GM19240 (cell line): ENCODE measurements at regions not wholly inside any gene's neighbourhood (a gene's known extent, or its start where the extent isn't known, plus 50 kb on each side); places are given as distances from the start of the nearest gene placed in this dataset.
A peak's percentile ranks its signal among the peaks of the same experiment; 100 is the strongest.

Experiments used
- DNase-seq: peaks from one replicate; pipeline ENCODE4 v3.0.0; 2011; ENCODE audit warnings: low spot score; ENCODE audit not compliant: insufficient read length

DNA sequence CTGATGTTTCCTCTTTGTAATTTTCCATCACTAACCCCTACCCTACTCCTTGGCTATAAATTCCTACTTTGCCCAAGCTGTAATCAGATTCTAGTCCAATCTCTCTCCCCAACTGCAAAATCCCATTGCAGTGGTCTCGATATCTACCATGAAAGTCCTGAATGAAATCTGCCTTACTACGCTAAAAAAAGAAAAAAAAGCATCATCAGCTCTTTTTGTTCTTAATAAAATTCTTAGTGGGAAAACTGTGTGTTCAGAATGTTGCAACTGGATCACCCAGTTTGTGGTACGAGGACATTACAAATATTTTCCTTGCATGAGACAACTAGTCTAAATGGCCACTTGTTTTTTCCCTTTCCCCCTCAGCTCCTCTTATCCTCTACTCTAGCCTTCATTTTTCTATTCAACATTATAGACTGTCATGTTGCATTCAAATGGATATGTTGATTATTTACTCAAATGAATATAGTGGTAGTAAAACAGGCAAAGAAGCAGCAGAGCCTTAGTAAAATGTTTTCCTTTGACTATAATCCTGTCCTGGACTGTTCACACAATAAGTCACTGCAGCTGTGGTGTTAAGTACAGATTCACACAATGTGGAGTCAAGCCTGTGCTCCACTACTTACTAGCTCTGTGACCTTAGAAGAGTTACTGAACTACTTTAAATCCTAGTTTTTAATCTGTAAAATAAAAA, 527.1 kb upstream of the MARCKS start:
- no peak for DNase-seq

DNA sequence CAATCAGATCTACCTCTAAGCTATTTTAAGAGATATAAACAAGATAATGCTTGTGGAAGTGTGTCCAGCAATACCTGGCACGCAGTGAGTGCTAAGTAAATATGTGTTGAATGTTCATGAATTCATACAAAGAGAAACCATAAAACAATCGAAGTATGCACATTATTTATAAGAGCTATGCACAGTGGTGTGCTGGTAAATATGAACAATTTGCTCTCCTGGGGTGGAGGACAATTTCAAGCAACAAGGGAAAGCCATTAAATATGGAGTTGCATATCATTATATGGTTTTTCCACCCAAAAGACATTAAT, 526.6 kb upstream of the MARCKS start:
- DNase-seq = no peak

DNA sequence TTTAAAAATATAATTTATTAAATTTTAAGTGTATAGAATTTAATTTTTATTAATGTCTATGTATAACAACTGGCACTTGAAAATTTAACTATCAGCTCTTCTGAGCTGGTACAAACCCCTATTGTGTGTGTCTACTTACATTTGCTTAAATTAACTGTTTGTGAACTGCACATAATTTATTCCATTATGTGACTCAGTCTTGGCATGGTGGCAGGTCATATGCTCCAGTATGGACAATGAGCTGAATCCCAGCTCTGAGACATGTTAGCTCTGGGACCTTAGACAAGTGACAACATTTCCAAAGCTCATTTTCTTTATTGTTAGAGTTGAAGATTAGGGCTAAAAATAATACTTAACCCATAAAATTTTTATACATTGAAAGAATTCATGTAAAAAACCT, 526.1 kb upstream of the MARCKS start:
- no peak for DNase-seq

DNA sequence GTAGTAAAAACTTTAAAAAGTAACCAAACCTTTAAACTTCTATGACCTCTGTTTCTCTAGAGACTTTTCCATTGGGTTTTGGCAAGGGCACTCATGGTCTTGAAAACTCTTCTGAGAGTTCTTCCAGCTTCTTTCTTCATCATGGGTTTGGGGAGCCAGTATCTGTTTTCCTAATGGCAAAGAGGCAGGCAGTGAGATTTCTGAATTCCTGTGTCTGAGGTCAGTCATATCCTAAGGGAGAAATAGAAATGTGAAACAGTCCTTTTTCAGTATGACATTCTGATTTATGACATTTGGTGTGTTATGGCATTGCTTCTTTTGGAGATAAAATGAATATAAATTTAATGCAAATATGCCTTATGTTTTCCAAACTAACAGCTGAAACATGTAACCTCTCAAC, 518.5 kb upstream of the MARCKS start:
- DNase-seq = no peak

DNA sequence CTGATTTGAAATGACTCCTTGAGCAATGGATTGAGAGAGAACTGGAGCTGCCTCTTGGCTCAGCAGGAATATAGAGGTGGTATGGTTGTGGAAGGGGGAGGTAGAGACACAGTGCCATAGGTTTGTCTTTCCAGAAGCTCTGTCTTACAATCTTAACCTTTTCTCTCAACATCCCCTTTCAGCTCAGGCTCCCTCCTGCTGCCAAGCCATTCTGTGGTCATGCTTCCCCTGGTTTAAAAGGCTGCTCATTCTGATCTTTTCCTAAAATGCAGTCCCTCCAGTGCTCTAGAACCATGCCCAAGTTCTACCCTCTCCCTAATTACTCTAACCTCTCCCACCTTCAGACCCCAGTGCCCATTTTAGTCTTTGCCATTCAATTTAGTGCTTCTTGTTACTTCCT, 517.9 kb upstream of the MARCKS start:
- DNase-seq = no peak

DNA sequence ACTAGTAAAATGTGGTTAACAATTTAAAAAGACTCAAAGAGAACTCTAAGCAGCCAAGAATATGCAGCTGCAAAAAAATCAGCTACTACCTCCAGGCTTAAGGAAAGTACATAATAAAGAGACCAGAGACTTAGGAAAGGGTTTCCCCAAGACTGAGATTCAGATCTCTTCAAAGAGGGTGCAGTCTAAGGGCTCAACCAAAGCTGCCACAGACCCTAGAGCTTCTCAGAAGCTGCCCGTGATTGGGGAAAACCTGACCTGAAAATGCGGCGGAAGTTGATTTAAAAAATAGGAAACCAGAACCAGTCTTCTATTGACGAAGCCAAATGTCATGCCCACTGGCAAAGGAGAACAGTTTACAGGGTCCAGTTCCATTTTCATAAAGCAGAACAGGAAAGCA, 516.8 kb upstream of the MARCKS start:
- peak; percentile 1 for DNase-seq

DNA sequence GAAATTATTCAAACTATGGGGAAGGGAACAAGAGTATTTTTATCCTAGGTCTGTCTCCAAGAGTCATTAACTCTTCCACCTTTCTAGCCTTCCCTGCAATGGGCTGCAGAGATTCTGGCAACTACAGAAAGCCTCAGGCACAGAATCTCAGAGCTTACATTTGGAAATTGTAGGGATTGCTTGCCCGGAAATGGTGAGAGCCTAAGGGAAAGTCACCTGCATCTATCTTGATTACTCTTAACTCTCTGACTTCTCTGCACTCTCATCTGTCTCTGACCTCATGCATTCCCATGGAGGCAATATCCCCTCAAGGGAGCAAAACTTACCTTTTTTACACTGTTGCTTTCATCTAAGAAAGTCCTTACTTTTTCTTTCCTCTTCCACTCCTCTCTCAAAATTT, 513.2 kb upstream of the MARCKS start:
- no peak for DNase-seq

DNA sequence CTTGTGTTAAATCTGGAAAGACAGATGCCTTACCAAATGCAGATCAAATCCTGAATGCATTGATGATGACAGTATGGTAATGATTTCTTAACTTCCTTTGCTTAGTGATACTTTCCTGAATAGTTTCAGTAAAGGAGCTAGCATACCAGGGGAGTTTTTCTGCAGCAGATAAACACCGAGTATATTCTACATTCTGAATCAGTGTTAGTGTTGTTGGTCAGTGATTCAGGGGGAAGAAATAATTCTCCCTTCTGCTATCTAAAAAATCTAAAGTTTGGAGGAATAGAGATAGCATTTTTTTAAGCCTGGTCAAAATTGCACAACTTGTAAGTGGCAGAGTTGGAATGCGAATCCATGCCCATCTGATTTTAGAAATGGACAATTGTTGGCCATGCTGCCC, 512.2 kb upstream of the MARCKS start:
- no peak for DNase-seq

DNA sequence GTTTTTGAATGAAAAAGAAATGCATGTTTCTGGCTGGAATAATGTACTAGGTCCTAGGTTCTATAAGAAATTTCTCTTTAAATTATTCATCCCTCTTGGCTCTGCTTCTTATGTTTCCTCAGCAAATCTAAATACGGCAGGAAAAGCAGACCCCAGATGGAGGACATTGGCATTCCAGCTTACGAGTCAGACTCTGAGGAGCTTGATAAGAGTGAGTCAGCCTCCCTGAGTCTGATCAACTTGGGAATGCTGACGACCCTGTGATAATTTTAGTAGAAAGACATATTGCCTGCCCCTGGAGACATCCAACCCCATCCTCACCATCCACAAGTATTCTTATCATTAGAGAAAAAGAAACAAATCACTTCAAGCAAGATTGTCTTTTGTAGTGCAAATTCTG, 509.7 kb upstream of the MARCKS start:
- DNase-seq = no peak

DNA sequence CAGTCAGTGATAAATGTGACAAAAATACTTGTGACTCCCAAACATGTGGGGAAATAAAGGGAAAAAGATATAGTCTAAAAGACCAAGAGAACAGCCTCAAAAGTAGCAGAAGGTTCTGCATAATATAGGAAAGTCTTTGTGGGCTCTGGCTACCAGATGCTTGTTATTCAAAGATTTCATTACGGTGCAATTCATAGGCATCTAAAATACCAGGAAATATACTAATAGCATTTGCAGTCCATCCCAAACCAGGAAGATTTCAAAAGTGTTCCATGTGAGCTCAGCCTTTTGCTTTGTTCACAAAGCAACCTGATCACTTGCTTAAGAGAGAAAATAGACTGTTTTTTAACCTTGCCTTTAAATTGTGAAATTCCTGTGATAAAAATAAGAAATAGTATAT, 506.7 kb upstream of the MARCKS start:
- no peak for DNase-seq

DNA sequence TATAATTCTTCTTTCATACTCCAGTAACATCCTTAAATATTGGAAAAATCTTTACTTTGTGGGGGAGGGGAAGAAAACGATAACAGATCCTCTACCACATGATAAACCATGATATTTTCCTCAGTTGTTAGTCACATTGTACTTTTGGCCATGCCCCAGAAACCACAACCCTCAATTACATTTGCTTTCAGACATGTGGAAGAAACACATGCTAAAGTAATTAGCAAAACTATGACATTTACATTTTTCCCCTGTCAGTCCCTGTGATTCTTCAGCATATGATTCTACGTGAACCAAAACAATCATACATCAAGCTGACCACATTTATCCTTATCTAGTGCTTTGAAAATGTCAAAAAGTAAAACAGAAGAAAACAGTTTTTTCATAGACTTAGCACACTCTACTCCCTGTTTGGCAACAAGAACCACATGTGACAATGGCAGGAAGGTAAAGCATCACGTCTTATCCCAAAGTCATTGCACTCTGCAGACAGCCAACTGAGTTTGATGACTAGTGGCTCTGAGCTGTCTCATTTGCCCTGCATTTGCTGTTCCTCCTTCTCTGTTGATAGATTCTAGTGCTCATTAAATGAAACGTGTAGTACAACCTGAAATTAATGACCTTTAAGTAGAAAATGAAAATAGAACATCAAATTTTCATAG, 505.8 kb upstream of the MARCKS start:
- DNase-seq = no peak

DNA sequence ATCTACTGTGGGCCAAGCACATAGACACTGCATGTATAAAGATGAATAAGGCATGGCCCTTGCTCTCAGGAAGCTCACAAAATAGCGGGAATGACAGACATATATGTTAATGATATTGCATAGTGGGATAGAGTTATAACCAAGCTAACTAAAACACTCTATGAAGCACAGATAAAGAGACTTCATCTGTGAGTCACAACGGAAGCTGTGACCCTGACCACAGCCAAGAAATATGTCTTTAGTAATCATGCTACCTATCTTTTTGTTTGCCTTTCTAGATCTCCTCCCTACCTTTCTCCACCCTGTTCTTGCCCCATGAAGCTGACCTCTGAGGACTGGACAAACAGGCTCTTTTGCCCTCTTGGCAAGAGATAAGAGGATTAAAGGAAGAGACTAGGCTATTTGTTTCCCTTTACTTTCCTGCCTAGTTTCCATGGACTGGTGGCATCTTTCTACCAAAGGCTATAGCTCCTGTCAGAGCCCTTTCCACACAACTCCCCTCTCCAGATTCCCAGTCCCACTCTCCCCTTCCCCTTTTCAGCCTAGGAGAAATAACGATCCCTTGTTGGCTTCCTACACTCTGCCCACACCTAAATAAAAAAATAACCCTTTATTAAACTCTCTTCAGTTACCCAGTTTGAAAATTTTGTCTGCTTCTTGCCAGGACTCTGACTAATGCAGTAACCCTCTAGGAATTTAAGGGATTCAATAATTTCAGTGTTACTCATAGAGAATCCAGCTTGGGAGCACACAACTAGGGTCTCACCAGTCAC, 504.9 kb upstream of the MARCKS start:
- no peak for DNase-seq

DNA sequence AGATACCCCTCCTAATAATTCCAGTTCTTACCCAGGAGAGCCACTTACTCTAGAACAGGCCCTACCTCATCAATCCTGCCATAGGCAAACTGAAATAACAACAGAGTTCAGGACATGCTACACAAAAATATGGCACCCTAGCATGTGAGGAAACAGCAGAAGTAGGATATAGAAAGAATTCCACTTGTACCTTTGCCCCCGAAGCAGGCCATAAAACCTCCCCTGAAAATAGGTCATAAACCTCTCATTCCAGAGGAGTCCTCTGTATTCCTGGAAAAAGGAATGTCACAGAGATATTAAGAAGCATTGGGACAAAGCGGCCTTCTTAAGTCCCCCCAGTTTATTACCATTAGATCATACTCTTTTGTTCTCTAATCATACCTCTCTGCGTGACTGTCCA, 504.3 kb upstream of the MARCKS start:
- DNase-seq = no peak

DNA sequence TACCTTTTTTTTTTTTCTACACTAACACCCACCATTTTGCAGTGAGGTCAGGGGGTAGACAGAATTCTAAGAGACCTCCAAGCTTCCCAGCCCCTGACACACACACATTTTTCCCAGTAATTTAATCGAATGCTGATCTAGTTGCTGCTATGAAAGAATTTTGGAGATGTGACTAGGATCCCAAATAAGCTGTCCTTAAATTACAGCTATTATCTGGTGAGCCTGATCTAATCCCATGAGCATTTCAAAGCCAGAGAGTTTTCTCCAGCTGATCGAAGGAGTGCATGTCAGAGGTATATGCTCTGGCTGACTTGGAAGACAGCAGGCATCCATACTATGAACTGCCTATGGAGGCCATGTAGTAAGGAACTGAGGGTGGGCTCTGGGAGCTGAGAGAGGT, 503.8 kb upstream of the MARCKS start:
- DNase-seq = no peak

DNA sequence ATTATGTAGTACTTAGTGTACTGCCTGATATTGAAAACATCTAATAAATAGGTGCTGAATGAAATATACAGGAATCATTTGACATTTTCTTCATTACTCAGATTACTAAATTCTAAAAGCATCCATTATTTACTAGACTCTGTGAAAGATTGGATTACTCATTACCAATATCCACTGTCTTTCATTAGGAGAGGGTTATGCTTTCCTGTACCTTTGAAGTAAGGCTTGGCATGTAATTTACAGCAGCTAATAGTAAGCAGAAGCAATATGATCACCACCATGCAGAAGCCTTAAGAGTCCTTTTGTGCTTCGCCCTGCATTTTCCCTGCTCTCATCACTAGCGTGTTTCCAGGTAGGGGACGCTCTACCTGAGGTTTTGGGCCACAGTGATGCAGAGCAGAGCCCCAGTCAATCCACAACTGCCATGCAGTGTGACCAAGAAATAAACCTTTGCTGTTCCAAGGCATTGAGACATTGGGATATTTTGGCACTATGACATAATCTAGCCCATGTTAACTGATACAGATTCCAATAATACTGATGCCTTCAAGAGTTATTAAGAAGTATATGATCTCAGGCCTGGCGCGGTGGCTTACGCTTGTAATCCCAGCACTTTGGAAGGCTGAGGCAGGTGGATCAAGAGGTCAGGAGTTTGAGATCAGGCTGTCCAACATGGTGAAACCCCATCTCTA, 502.8 kb upstream of the MARCKS start:
- no peak for DNase-seq

DNA sequence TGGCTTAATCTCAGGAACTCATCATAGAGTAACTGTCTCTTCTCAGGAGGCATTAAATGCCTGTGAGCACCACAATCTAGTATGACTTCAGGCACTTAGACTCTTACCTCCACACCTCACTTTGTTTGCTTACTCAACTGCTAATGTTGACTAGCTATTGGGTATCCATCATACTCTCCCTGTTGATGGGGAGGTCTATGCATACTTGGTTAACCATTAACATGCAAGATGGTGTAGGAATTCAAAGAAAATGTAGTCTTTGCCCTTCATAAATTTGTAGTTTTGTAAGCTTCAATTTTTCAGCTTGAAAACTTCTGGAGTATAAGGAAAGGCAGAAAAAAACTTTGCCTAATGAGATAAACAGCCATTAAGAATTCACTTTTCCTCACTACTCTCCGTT, 501.0 kb upstream of the MARCKS start:
- DNase-seq = no peak

DNA sequence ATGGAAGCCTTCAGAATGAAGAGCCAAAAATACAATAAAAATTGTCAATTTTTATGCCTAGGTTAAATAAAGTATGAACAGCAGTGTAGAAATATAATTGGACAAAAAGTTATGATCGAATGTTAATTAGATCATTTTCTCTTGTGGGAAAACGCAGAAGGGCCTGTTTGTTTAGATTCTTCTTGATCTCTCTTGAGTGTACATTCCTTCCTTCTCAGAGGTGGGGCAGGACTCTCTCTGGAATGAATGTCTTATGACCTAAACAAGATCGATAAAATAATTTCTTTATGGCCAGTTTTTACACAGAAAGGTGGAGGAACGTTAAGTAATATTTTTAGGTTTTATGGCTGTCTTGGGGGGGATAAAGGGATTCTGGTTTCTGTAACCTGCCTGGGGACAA, 500.1 kb upstream of the MARCKS start:
- DNase-seq = no peak

DNA sequence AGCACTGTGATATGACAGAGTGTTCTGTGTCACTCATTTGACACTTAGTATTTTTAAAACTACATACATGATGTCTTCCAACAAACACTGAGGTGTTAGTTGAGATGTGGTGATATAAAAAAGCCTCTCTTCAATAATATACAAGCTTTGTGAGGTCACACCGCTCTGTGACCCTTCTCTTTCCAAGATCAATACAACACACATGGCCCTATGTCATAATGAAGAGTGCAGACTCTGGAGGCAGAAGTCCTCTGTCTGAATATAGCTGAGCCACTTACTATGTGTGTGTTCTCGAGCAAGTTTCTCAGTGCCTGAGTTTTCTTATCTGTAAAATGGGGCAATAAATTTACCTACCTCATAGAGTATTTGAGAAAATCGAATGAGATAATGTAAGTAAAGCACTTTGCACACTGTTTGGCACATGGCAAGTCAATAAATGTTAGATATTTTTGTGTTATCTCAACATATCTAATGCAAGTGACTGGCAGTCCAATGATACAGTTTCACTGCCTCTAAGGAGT, 499.0 kb upstream of the MARCKS start:
- no peak for DNase-seq

DNA sequence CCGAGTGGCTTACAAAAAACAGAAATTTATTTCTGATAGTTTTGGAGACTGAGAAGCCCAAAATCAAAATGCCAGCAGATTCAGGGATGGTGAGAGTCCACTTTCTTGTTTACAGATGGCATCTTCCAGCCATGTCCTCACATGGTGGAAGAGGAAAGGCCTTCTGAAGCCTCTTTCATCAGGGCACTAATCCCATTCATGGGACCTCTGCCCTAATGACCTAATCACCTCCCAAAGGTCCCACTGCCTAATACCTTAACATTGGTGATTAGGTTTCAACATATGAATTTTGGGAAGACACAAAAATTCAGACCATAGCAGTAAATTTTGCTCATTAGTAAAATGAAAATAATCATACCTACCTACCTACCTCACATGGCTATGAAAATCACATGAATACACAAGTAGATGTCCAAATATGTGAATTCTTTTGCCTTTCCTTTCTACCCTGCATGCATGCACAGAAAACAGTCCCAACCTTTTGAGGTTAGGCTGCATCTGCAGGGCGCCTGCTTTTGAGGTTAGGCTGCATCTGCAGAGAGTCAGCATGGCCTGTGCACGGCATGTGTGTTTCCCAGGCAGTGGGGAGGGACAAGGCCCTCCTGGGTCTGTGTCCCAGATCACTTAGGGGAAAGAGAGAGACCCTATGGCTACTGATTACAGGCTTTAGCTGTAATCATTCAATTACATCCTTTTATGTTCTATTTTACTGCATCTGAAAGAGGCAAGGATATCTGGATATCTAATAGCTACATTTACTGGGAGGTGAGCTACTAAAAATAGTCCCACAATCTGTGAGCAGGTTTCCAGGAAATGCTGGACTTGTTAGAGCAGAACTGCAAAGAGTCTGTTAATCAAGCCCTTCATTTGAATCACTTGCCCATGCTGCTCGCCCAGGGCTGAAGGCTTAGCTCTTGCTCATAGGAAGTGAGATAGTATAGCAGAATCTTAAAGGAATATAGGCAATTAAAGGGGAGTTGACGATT, 497.7 kb upstream of the MARCKS start:
- DNase-seq = no peak

DNA sequence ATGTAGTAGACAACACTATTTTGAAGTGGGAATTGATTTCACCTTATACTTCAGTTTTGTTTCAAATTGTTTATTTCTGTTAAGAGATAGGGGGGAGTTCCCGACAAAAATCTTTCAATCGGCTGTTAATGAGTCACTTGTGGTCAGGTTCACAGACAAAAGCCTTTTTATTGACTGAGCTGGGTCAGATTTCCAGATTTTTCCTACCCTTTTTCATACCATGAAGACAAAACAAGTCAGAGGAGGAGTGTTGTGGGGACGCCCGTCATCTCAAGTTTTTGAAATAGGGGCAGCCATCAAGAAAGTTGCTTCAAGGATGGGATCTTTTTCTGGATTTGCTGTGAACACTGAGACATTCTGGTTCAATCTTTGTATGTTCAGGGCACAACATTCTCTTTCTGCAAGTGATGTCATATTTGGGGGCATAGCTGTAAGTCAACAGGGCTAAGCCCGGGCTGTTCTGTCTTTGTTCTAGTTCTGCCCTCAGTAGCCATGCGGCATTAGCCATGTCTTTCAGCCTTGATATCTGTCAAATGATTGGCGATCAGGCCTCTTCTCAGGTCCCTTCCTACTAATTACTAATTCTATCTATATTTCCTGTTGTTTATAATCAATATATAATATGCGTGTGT, 496.0 kb upstream of the MARCKS start:
- no peak for DNase-seq
